AG10803 (cell line): ENCODE measurements at regions not wholly inside any gene's neighbourhood (a gene's known extent, or its start where the extent isn't known, plus 50 kb on each side); places are given as distances from the start of the nearest gene placed in this dataset.

Experiments
- DNase-seq: peaks from one replicate; pipeline ENCODE4 v3.0.0; 2010; ENCODE audit warnings: low read depth
- H3K4me3 ChIP-seq: 2 replicates; pipeline ENCODE4 v1.5.1; 2011; ENCODE audit warnings: mild to moderate bottlenecking, low read length, control low read depth
- TF ChIP-seq, protein P1 (sequence below): conservative IDR thresholded peaks from 2 replicates; pipeline ENCODE4 v1.5.1; 2011; ENCODE audit warnings: mild to moderate bottlenecking, low read length, control low read depth, inconsistent platforms

DNA sequence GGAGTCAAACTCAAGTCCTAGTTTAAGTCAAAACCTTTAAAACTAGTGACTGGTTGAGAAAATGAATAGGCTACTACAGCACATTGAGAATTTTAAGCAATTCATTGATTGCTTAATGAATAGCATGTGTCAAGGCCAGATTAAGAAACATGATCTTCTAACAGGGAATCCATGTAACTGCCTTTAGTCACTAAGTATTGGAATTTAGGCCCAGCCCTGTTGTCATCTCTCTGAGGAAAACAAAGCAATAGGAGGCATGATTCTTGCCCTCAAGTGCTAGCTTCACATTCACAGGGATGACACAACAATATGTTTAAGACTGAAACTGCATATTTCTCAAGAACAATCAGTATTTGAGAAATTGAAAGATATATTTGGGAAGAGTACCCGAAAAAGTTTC, 70.0 kb upstream of the PTGS2 start:
- peak; percentile 37 for DNase-seq
- TF ChIP-seq, protein P1, sequence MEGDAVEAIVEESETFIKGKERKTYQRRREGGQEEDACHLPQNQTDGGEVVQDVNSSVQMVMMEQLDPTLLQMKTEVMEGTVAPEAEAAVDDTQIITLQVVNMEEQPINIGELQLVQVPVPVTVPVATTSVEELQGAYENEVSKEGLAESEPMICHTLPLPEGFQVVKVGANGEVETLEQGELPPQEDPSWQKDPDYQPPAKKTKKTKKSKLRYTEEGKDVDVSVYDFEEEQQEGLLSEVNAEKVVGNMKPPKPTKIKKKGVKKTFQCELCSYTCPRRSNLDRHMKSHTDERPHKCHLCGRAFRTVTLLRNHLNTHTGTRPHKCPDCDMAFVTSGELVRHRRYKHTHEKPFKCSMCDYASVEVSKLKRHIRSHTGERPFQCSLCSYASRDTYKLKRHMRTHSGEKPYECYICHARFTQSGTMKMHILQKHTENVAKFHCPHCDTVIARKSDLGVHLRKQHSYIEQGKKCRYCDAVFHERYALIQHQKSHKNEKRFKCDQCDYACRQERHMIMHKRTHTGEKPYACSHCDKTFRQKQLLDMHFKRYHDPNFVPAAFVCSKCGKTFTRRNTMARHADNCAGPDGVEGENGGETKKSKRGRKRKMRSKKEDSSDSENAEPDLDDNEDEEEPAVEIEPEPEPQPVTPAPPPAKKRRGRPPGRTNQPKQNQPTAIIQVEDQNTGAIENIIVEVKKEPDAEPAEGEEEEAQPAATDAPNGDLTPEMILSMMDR, result no peak
- H3K4me3 ChIP-seq, result no peak overlapping the region

DNA sequence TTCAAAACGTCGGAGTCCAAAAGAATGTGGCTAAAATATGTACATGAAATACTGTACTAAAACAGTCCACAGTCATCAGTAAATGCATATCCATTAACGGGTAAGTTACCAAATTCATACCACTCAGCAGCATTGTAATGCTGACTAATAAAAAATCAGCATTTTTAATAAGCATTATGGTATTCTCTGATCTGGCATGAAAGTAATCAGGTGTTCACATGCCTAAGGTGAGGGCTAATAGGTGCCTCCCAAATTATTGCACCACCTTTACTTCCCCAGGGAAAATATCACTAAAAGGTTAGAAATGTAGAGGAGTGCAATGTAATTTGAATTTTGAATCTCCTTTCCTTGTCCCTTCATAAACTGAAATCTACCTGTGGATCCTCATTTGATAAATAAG, 69.6 kb upstream of the PTGS2 start:
- H3K4me3 ChIP-seq, result no peak overlapping the region
- DNase-seq, result no peak
- TF ChIP-seq, protein P1, result no peak

DNA sequence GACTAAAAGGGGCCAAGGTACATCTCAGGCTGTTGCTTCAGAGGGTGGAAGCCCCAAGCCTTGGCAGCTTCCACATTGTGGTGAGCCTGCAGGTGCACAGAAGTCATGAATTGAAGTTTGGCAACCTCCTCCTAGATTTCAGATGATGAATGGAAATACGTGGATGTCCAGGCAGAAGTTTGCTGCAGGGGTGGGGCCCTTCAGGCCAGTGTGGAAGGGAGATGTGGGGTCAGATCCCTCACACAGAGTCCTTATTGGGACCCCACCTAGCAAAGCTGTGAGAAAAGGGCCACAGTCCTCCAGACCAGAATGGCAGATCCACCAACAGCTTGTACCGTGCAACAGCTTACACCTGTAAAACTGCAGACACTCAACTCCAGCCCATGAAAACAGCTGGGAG, 67.4 kb upstream of the PTGS2 start:
- TF ChIP-seq, protein P1, result no peak
- DNase-seq, result no peak
- no peak overlapping the region for H3K4me3 ChIP-seq

DNA sequence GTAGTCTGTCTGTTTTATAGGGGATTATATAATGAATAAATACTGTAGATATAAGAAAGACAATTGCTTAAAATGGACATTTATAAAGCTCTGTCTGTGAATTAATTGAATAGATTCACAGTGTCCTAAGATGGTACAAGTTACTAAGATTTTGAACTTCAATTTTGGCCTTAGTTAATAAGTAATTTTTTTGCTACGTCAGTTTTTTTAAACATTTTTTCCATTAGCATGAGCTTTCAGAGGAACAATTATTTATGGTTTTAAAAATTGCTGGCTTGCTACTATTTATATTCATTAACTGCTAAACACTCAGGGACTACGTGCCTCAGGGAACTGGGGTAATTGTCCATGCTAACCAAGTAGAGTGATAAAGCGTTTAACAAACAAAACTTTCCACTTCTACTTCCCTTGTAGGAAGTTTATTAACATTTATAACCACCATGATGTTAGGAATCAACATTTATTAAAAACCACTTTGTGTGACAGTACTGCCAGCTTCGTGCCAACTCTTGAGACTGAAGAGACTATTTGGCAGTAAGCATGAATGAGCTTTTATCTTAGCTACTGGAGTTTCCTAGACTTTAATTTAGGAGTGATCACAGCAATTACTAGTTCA, 65.4 kb upstream of the PTGS2 start:
- DNase-seq, result no peak
- TF ChIP-seq, protein P1, result no peak
- H3K4me3 ChIP-seq, result no peak overlapping the region

DNA sequence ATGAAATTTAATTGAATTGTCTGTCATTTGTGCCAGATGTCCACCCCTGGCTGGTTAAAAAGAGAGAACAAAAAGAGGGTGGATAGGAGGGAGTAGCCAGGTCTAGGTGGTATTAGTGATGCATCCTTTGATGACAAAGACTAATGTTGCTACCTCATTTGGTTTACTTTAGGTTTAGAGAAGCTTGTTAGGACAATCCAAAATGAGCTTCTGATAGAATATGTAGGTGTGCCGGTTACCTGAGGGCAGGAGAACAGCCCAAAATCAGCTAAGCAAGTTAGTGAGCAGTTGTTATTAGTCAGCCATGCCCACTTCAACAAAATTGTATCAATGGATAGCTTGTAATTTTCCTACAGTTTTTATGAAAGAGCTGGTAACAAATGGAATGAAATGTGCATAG, 61.4 kb upstream of the PTGS2 start:
- TF ChIP-seq, protein P1, result no peak
- no peak for DNase-seq
- no peak overlapping the region for H3K4me3 ChIP-seq

DNA sequence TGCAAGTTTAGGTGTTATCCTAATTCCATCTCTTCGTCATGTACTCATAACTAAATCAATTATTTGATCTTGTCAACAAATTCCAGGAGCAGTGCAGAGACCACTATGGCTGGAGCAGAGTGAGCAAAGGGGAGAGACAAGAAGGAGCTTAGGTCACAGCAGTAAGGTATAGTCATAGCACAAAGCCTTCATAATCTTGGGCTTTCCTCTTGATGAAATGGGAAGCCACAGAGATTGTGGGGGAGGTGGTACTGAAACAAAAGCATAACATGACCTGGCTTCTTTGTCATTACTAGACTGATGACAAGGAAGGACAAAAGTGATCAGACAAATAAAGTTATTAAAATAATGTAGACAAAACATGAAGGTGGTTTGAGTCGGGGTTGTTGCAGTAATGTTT, 60.1 kb upstream of the PTGS2 start:
- TF ChIP-seq, protein P1, result no peak
- H3K4me3 ChIP-seq, result no peak overlapping the region
- no peak for DNase-seq

DNA sequence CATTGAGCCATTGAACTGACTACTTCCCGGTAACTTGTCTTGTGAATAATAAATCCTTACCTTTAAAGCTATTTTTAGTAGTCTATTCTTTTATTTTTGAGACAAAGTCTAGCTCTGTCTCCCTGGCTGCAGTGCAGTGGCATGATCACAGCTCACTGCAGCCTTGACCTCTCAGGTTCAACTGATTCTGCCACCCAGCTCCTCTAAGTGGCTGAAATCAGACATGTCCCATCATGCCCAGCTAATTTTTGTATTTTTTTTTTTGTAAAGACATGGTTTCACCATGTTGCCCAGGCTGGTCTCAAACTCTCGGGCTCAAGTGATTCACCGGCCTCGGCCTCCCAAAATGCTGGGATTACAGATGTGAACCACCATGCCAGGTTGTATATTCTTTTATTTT, 59.3 kb upstream of the PTGS2 start:
- H3K4me3 ChIP-seq, result no peak overlapping the region
- TF ChIP-seq, protein P1, result no peak
- no peak for DNase-seq
